Pancreas (tissue), 10 donors: ENCODE measurements at regions not wholly inside any gene's neighbourhood (a gene's known extent, or its start where the extent isn't known, plus 50 kb on each side); places are given as distances from the start of the nearest gene placed in this dataset.
A peak's percentile ranks its signal among the peaks of the same experiment; 100 is the strongest.
"Not testable (repeated sequence)": the region's sequence is repeated elsewhere in the genome, so short reads cannot be mapped to it uniquely, and the experiment has no call there.

Experiments
- ATAC-seq, 4 donors: fragments of 200-7000 bp; cut with Tn5 transposase; one replicate each; pipeline versions ENCODE4 v1.8.0 to v1.9.1; 2020; ENCODE audit warnings: mild to moderate bottlenecking in 4 of 4, moderate library complexity in 4 of 4
- DNase-seq, 6 donors: peaks; one replicate each; pipeline ENCODE4 v3.0.0-alpha.2; 2020
- FAIRE-seq: peaks from 2 replicates; lab custom pipeline; 2012; peaks lifted over from hg19 to GRCh38; lab: Jason Lieb, UNC
- H3K27ac ChIP-seq, 4 donors: fragments of 200-600 bp; sonication (generic); 1 replicate in 3 of 4; 2 replicates in 1 of 4; pipeline versions ENCODE4 v1.5.0 to v1.8.0; 2020
- H3K27me3 ChIP-seq, 4 donors: fragments of 200-600 bp; one replicate each; pipeline ENCODE4 v1.8.0; 2021
- H3K36me3 ChIP-seq, 3 donors: fragments of 200-600 bp; sonication (generic) in 1 of 3; one replicate each; pipeline versions ENCODE4 v1.5.0 to v1.8.0; 2020 to 2021
- H3K4me1 ChIP-seq, 3 donors: fragments of 200-600 bp; one replicate each; pipeline ENCODE4 v1.8.0; 2021
- H3K4me3 ChIP-seq, 4 donors: fragments of 200-600 bp; sonication (generic) in 2 of 4; one replicate each; pipeline versions ENCODE4 v1.5.0 to v1.8.0; 2020 to 2021
- H3K9me3 ChIP-seq, 4 donors: fragments of 200-600 bp; one replicate each; pipeline ENCODE4 v1.8.0; 2021
- CTCF ChIP-seq, 4 donors: fragments of 200-600 bp; sonication (generic) in 3 of 4; IDR thresholded peaks; one replicate each; pipeline versions ENCODE4 v1.5.0 to v1.8.0; 2021; ENCODE audit warnings: antibody characterized with exemption in 4 of 4
- WGBS, 2 donors: extraction: QIAGEN DNeasy Blood & Tissue Kit; methylation state at CpG; one replicate each; pipeline ENCODE4 v1.1.7; 2013; 5-methylcytosine and 5-hydroxymethylcytosine counted together
- intact Hi-C, 3 donors: fragments of 100-400 bp; cut with DNase I; formaldehyde crosslinking; loops; one replicate each; pipeline versions ENCODE4 v1.11.1 to v1.14.2; 2022
- donor health status: healthy with polysubstance abuse.
- donor health status: DM: no; HTN: no; CAD: no; lungs with moderate emphysema.
- donor health status: DM: no; HTN: no; CAD: no.
- donor health status: control.
- donor health status: control.
- donor health status: Bipolar disorder and iron deficiency.
- donor health status: DM: yes; HTN: yes; CAD: no.
- donor health status: DM: no; HTN: no; CAD: no.
- donor health status: DM: no; HTN: no; CAD: no.
- donor health status: DM: yes; HTN: yes; CAD: no.

- no CpG with 5 or more reads among the region's 2 CpGs for WGBS, 2 donors
- ATAC-seq: not testable (repeated sequence)
These were observed 439.1 kb downstream of the SPATA31A7 start for GRCh38 chr9:61628951-61629350.

DNA sequence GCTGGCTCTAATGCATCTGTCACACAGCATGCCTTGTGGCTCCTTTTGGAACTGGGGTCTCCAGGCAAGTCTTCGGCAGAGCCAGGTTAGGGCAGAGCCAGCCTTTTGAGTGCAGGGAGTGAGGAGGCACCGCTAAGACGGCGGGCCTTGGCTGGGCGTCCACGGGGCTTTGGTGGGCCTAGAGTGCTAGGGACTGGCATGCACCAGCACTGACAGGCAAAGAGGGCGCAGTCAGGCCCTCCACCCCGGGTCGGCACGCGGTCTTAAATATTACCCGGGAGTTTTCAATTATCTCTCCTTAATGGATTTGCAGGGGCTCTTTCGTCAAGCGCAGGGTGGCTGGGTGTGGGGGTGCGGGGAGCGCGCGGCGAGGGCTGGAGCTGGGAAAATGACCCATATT is 444.4 kb downstream of the SPATA31A7 start:
- WGBS, 2 donors: no CpG with 5 or more reads among the region's 19 CpGs
- no peaks in the 10 kb centered on the region for H3K27me3 ChIP-seq
- ATAC-seq: no peak
- no peak overlapping the region for H3K4me3 ChIP-seq
- intact Hi-C loops: no loop called here
- no peak for FAIRE-seq
- DNase-seq: no peak
- TF ChIP-seq CTCF (IDR thresholded peaks at IDR 0.05): no peak
- no peaks in the 10 kb centered on the region for H3K9me3 ChIP-seq
- H3K27ac ChIP-seq: no peak overlapping the region
- no peaks in the 10 kb centered on the region for H3K36me3 ChIP-seq
- H3K4me1 ChIP-seq: no peaks in the 10 kb centered on the region

More at GRCh38 chr9:61628951-61629350, 439.1 kb downstream of the SPATA31A7 start:
- H3K4me3 ChIP-seq, H3K27me3 ChIP-seq, intact Hi-C loops, H3K27ac ChIP-seq, H3K36me3 ChIP-seq, FAIRE-seq, H3K4me1 ChIP-seq, H3K9me3 ChIP-seq: not testable (repeated sequence)
- DNase-seq: peak in 4 of 6 donors; percentile 12 to 60 (median 26)

- DNase-seq: peak in 1 of 6 donors; percentile 2
- FAIRE-seq, H3K4me1 ChIP-seq, ATAC-seq, H3K9me3 ChIP-seq, intact Hi-C loops, H3K27ac ChIP-seq, H3K27me3 ChIP-seq, H3K36me3 ChIP-seq, H3K4me3 ChIP-seq: not testable (repeated sequence)
- 42 to 53% methylated on average over 5 of the region's 6 CpGs for WGBS, 2 donors
These were observed 474.4 kb downstream of the SPATA31A7 start for GRCh38 chr9:61664232-61664631.

DNA sequence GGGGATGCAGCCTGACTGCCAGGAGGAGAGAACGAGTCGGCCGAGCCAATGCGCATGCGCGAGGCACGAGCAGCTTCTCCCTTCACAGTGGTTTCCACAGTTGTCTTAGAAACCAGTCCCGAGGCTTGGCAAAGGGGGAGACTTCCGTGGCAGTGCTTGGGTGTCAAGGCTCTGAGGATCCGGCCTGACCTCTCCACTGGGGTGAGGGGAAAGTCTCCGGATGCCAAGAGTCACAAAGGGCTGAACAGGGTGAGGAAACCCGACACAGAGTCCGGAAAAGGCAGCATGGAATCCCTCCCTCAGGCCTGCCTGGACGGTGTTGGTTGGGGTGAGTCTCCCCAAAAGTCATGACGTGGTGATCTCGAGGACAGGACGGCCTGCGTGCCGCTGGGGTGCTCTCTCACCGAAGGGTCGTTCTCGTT is 475.5 kb downstream of the SPATA31A7 start:
- Histone ChIP-seq H3K36me3 (no peaks in the 10 kb centered on the region), H3K27me3 (no peaks in the 10 kb centered on the region), H3K9me3 (no peaks in the 10 kb centered on the region), H3K27ac (no peak overlapping the region), H3K4me1 (no peaks in the 10 kb centered on the region), H3K4me3 (no peak overlapping the region)
- ATAC-seq (no peak), FAIRE-seq (no peak), DNase-seq (no peak)
- intact Hi-C loops: no loop called here
- WGBS, 2 donors: 58 to 64% methylated on average over 22 of the region's 22 CpGs
- TF ChIP-seq CTCF (IDR thresholded peaks at IDR 0.05): no peak

GRCh38 chr9:61665829-61666228 is 476.0 kb downstream of the SPATA31A7 start:
- H3K27ac ChIP-seq: no peak overlapping the region
- H3K9me3 ChIP-seq: no peaks in the 10 kb centered on the region
- no peak for TF ChIP-seq CTCF (IDR thresholded peaks at IDR 0.05)
- ATAC-seq: no peak
- FAIRE-seq: no peak
- no peaks in the 10 kb centered on the region for H3K36me3 ChIP-seq
- no peaks in the 10 kb centered on the region for H3K4me1 ChIP-seq
- no peak overlapping the region for H3K4me3 ChIP-seq
- intact Hi-C loops: no loop called here
- DNase-seq: no peak
- WGBS, 2 donors: 64 to 66% methylated on average over 12 of the region's 12 CpGs
- H3K27me3 ChIP-seq: no peaks in the 10 kb centered on the region

DNA sequence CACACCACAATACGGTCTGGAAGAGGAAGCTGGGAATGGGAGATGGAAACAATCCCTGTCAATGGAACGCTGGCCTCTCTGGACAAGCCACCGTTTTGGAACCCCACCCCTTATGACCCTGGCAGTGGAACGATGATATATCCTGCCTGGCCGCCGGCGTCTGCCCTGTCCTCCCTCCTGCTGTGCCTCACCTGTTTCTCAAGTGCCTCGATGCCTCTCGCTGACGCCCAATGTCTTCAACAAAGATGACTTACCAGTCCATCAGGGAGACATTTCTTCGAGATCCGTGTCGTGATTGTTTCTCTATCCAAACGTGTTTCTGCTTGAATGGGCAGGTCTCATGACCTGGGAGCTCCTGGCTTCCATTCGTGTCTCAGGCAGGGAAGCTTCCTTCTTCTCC is 476.5 kb downstream of the SPATA31A7 start:
- Histone ChIP-seq H3K36me3 (no peaks in the 10 kb centered on the region), H3K4me1 (no peaks in the 10 kb centered on the region), H3K4me3 (no peak overlapping the region), H3K27me3 (no peaks in the 10 kb centered on the region), H3K27ac (no peak overlapping the region), H3K9me3 (no peaks in the 10 kb centered on the region)
- TF ChIP-seq CTCF (IDR thresholded peaks at IDR 0.05): no peak
- FAIRE-seq (no peak), ATAC-seq (no peak), DNase-seq (peak in 1 of 6 donors; percentile 3)
- 65 to 76% methylated on average over 15 of the region's 15 CpGs for WGBS, 2 donors
- intact Hi-C loops: no loop called here
